ENCODE measurements at regions not wholly inside any gene's neighbourhood (a gene's known extent, or its start where the extent isn't known, plus 50 kb on each side); places are given as distances from the start of the nearest gene placed in this dataset.
"Not testable (repeated sequence)": the region's sequence is repeated elsewhere in the genome, so short reads cannot be mapped to it uniquely, and the experiment has no call there.

DNA sequence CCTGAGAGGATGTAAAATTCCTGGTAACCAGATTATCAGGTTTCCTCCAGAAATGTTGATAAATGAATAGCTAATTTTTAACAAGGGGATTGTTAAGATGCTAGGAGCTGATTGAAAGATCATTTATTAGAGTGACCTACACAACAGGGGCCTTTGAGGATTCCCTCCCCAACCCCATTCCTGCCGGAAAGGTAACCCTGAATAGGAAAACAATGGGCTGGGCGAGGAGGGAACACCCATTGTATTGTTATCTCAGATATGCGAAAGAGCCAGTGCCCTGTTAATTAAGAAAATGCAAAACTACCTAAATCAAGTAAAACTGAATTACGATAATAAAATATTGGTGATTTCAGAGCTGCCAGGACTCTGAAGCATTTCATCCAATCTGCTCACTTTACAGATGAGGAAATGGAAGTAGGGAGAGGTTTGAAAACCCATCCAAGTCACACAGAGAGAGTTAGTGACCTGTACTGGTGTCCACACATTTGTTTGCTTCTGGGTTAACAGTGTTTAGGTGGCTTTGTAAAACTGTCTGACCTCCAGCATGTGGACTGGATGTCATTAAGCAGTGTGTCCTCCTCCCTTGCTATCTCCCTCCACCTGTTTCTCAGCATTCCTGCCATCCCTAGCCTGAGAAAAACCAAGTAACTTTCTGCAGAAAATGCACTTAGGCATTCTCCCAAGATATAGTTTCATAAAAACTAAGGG is 214.8 kb downstream of the TTC6 start:
- no peak for TF ChIP-seq CTCF (IDR thresholded peaks at IDR 0.05)
- Histone ChIP-seq H3K4me3 (no peak overlapping the region), H3K9me3 (no peaks in the 10 kb centered on the region), H3K36me3 (ENCODE audit: low read depth) (no peaks in the 10 kb centered on the region), H3K4me1 (ENCODE audit: low read depth) (no peaks in the 10 kb centered on the region)
- ATAC-seq (no peak), DNase-seq (no peak)
- intact Hi-C loops (cut with DNase I, micrococcal nuclease), result no loop called here

DNA sequence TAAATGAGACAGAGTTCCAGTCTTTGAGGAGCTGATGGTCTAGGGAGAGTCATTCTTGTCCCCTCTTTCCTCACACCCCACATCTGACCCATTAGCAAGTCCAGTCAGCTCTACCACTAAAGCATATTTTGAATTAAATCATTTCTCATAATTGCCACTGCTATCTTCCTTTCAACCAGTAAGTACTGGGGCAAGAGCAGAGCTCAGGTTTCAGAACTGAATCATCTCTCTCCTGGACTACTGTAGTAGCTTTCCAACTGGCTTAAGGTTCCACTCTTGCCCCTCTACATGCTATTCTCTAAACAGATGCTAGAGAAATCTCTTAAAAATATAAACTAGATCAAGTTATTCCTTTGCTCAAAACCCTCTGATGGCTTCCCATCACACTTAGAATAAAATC is 218.3 kb downstream of the TTC6 start:
- Histone ChIP-seq H3K9me3 (no peaks in the 10 kb centered on the region), H3K36me3 (ENCODE audit: low read depth) (no peaks in the 10 kb centered on the region), H3K4me3 (no peak overlapping the region), H3K4me1 (ENCODE audit: low read depth) (no peaks in the 10 kb centered on the region)
- DNase-seq (no peak), ATAC-seq (no peak)
- TF ChIP-seq CTCF (IDR thresholded peaks at IDR 0.05), result no peak
- intact Hi-C loops (cut with DNase I, micrococcal nuclease), result no loop called here

GRCh38 chr14:37816135-37816534 is 220.7 kb downstream of the TTC6 start:
- no peak for TF ChIP-seq CTCF (IDR thresholded peaks at IDR 0.05)
- no peaks in the 10 kb centered on the region for H3K9me3 ChIP-seq
- DNase-seq, result no peak
- intact Hi-C loops (cut with DNase I, micrococcal nuclease), result no loop called here
- ATAC-seq, result no peak
- no peaks in the 10 kb centered on the region for H3K36me3 ChIP-seq (ENCODE audit: low read depth)
- H3K4me3 ChIP-seq, result no peak overlapping the region
- no peaks in the 10 kb centered on the region for H3K4me1 ChIP-seq (ENCODE audit: low read depth)

DNA sequence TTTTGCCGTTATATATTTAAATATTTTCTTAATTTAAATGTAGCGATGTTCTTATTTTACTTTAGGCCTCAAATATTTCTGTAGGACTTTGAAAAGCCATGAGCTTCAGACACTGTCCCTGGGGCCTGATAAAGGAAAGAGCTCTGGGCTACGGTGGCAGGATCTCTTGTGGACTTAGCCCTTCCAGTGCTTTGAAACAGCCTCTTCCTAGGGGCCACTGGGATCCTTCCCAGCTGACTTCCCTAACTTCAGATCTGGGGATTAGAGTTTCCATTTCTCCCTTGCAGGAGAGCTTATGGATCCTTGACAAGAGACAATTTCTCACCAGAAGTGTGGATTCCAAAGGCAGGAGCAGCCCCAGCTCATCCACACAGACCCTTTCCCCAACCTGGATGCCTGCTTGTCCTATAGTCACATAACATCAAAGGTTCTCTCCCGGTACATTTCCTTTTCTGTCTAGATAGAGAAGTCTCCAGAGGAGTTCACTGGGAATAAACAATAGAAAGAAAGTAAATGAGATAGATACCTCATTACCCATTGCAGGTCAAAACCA is 221.4 kb downstream of the TTC6 start:
- no peak for TF ChIP-seq CTCF (IDR thresholded peaks at IDR 0.05)
- no peak for DNase-seq
- ATAC-seq, result no peak
- Histone ChIP-seq H3K4me1 (ENCODE audit: low read depth) (no peaks in the 10 kb centered on the region), H3K9me3 (no peaks in the 10 kb centered on the region), H3K4me3 (no peak overlapping the region), H3K36me3 (ENCODE audit: low read depth) (no peaks in the 10 kb centered on the region)
- intact Hi-C loops (cut with DNase I, micrococcal nuclease), result no loop called here

GRCh38 chr14:37819155-37820015 is 224.0 kb downstream of the TTC6 start:
- no peak for ATAC-seq

GRCh38 chr14:37820810-37821209 is 225.4 kb downstream of the TTC6 start:
- ATAC-seq, result not testable (repeated sequence)

More at GRCh38 chr14:37819155-37820015, 224.0 kb downstream of the TTC6 start:
- Histone ChIP-seq H3K4me1 (ENCODE audit: low read depth) (no peaks in the 10 kb centered on the region), H3K9me3 (no peaks in the 10 kb centered on the region), H3K4me3 (no peak overlapping the region), H3K36me3 (ENCODE audit: low read depth) (no peaks in the 10 kb centered on the region)
- DNase-seq, result no peak
- TF ChIP-seq CTCF (IDR thresholded peaks at IDR 0.05), result no peak
- intact Hi-C loops (cut with DNase I, micrococcal nuclease), result no loop called here

More at GRCh38 chr14:37820810-37821209, 225.4 kb downstream of the TTC6 start:
- DNase-seq; H3K9me3 ChIP-seq; H3K4me1 ChIP-seq (ENCODE audit: low read depth); intact Hi-C loops (cut with DNase I, micrococcal nuclease); H3K4me3 ChIP-seq; H3K36me3 ChIP-seq (ENCODE audit: low read depth): not testable (repeated sequence)
